GM19351 (cell line): ENCODE measurements at regions not wholly inside any gene's neighbourhood (a gene's known extent, or its start where the extent isn't known, plus 50 kb on each side); places are given as distances from the start of the nearest gene placed in this dataset.
A peak's percentile ranks its signal among the peaks of the same experiment; 100 is the strongest.
"Not testable (repeated sequence)": the region's sequence is repeated elsewhere in the genome, so short reads cannot be mapped to it uniquely, and the experiment has no call there.

ENCODE experiments used
- ATAC-seq: cut with Tn5 transposase; IDR thresholded peaks from one replicate; pipeline ENCODE4 v1.9.1; 2021; ENCODE audit warnings: mild to moderate bottlenecking, moderate library complexity; ENCODE audit not compliant: unreplicated experiment

- ATAC-seq: not testable (repeated sequence)
These were observed 53.6 kb upstream of the MAPK10 start for GRCh38 chr4:86413426-86413825.

- ATAC-seq: no peak
These were observed 54.8 kb upstream of the MAPK10 start for GRCh38 chr4:86414686-86415085.

- no peak for ATAC-seq
These were observed 56.2 kb upstream of the MAPK10 start for GRCh38 chr4:86416081-86416480.

- no peak for ATAC-seq
These were observed 61.6 kb upstream of the MAPK10 start for GRCh38 chr4:86421461-86421860.

- ATAC-seq: no peak
These were observed 71.8 kb upstream of the MAPK10 start for GRCh38 chr4:86431543-86432116.

- ATAC-seq: peak; percentile 47
These were observed 72.8 kb upstream of the MAPK10 start for GRCh38 chr4:86432559-86433134.

GRCh38 chr4:86439293-86439692, 79.4 kb upstream of the MAPK10 start:
- no peak for ATAC-seq

GRCh38 chr4:86441175-86441936, 81.5 kb upstream of the MAPK10 start:
- ATAC-seq: peak; percentile 87

GRCh38 chr4:86442881-86443280, 83.0 kb upstream of the MAPK10 start:
- ATAC-seq: no peak

- ATAC-seq: no peak
These were observed 83.6 kb upstream of the MAPK10 start for GRCh38 chr4:86443495-86443894.

- no peak for ATAC-seq
These were observed 87.1 kb upstream of the MAPK10 start for GRCh38 chr4:86446996-86447395.

- no peak for ATAC-seq
These were observed 89.0 kb upstream of the MAPK10 start for GRCh38 chr4:86448871-86449270.

- no peak for ATAC-seq
These were observed 90.1 kb upstream of the MAPK10 start for GRCh38 chr4:86449746-86450588.

GRCh38 chr4:86450861-86451260, 91.0 kb upstream of the MAPK10 start:
- no peak for ATAC-seq

GRCh38 chr4:86451560-86452330, 91.9 kb upstream of the MAPK10 start:
- no peak for ATAC-seq

GRCh38 chr4:86452422-86452891, 92.6 kb upstream of the MAPK10 start:
- ATAC-seq: no peak

GRCh38 chr4:86452924-86453531, 93.2 kb upstream of the MAPK10 start:
- no peak for ATAC-seq

GRCh38 chr4:86453611-86454072, 93.8 kb upstream of the MAPK10 start:
- not testable (repeated sequence) for ATAC-seq

- no peak for ATAC-seq
These were observed 102.0 kb upstream of the MAPK10 start for GRCh38 chr4:86461849-86462248.
